AG10803 (cell line): ENCODE measurements at regions not wholly inside any gene's neighbourhood (a gene's known extent, or its start where the extent isn't known, plus 50 kb on each side); places are given as distances from the start of the nearest gene placed in this dataset.
"Not testable (repeated sequence)": the region's sequence is repeated elsewhere in the genome, so short reads cannot be mapped to it uniquely, and the experiment has no call there.

Experiments
- DNase-seq: peaks from one replicate; pipeline ENCODE4 v3.0.0; 2010; ENCODE audit warnings: low read depth
- H3K4me3 ChIP-seq: 2 replicates; pipeline ENCODE4 v1.5.1; 2011; ENCODE audit warnings: mild to moderate bottlenecking, low read length, control low read depth
- CTCF ChIP-seq: conservative IDR thresholded peaks from 2 replicates; pipeline ENCODE4 v1.5.1; 2011; ENCODE audit warnings: mild to moderate bottlenecking, low read length, control low read depth, inconsistent platforms

- not testable (repeated sequence) for H3K4me3 ChIP-seq, DNase-seq
Measured at GRCh38 chr6:26836657-26837056, 177.1 kb upstream of the ZNF322 start.

GRCh38 chr6:26844823-26845222 lies 185.3 kb upstream of the ZNF322 start:
- DNase-seq, H3K4me3 ChIP-seq: not testable (repeated sequence)

GRCh38 chr6:26857289-26857688 lies 197.7 kb upstream of the ZNF322 start:
- not testable (repeated sequence) for DNase-seq, H3K4me3 ChIP-seq

- peak; percentile 16 for DNase-seq
Measured at GRCh38 chr6:26859067-26859770, 199.7 kb upstream of the ZNF322 start.

GRCh38 chr6:26859771-26860163 lies 200.2 kb upstream of the ZNF322 start:
- DNase-seq, result peak; percentile 49

More at GRCh38 chr6:26859067-26859770, 199.7 kb upstream of the ZNF322 start:
- H3K4me3 ChIP-seq, result not testable (repeated sequence)

GRCh38 chr6:26861913-26862312 lies 202.4 kb upstream of the ZNF322 start:
- H3K4me3 ChIP-seq, DNase-seq: not testable (repeated sequence)

More at GRCh38 chr6:26859771-26860163, 200.2 kb upstream of the ZNF322 start:
- not testable (repeated sequence) for H3K4me3 ChIP-seq

GRCh38 chr6:26863641-26864040 lies 204.1 kb upstream of the ZNF322 start:
- not testable (repeated sequence) for H3K4me3 ChIP-seq, DNase-seq

GRCh38 chr6:26898785-26899184 lies 239.2 kb upstream of the ZNF322 start:
- DNase-seq, H3K4me3 ChIP-seq: not testable (repeated sequence)

GRCh38 chr6:26924206-26924605 lies 264.7 kb upstream of the ZNF322 start:
- DNase-seq, result peak; percentile 4
- not testable (repeated sequence) for H3K4me3 ChIP-seq

GRCh38 chr6:26928190-26928589 lies 268.6 kb upstream of the ZNF322 start:
- not testable (repeated sequence) for DNase-seq, H3K4me3 ChIP-seq

- not testable (repeated sequence) for DNase-seq, H3K4me3 ChIP-seq
Measured at GRCh38 chr6:26937258-26937657, 277.7 kb upstream of the ZNF322 start.

GRCh38 chr6:26951211-26951610 lies 291.7 kb upstream of the ZNF322 start:
- not testable (repeated sequence) for DNase-seq, H3K4me3 ChIP-seq

- DNase-seq, result peak; percentile 59
- peak overlapping the region; percentile 57 for H3K4me3 ChIP-seq
Measured at GRCh38 chr6:26956078-26956600, 291.4 kb upstream of the PRSS16 start.

GRCh38 chr6:26956601-26957184 lies 290.8 kb upstream of the PRSS16 start:
- peak; percentile 35 for TF ChIP-seq CTCF
- DNase-seq, result peak; percentile 72
- H3K4me3 ChIP-seq, result peak overlapping the region; percentile 54

GRCh38 chr6:26957399-26958127 lies 289.9 kb upstream of the PRSS16 start:
- DNase-seq, result not testable (repeated sequence)
- H3K4me3 ChIP-seq, result peak overlapping the region; percentile 54

- not testable (repeated sequence) for DNase-seq, H3K4me3 ChIP-seq
Measured at GRCh38 chr6:26961236-26961635, 286.3 kb upstream of the PRSS16 start.
